ENCODE measurements at regions not wholly inside any gene's neighbourhood (a gene's known extent, or its start where the extent isn't known, plus 50 kb on each side); places are given as distances from the start of the nearest gene placed in this dataset.

DNA sequence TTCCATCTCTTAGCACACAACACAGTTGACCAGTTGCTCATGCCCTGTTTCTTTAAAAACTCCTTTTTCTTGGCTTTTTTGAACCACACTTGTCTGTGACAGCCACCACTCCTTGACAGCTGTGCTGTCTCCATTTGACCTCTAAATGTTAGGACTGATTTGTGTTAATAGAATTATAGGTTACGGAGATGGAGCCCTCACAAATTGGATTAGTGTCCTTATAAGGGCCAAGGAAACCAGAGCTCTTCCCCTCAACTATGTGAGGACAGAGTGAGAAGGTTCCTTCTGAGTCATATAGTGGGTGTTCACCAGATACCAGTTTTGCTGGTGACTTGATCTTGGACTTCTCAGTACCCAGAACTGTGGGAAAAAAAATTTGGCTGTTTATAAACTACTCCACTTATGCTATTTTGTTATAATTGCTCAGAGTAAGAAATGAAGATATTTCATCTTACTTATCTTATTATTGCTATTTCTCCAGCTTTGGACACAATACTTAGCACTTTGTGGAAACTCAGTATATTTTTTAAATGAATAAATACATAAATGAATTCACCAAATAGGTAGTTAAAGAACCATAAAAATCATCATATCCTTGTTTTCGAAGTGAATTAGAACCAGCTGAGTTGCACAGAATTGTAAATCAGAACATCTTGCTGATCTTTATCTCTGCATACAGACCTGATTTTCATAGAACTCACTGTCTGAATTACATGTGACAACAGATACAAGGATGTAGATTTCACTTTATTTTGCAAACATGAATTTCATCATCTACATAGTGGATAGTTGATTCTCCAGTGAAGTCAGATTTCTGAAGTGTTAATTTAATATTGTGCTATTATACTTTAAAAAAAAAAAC is 598.5 kb upstream of the IRAK1BP1 start:
- TF ChIP-seq TAF1 (IDR thresholded peaks at IDR 0.05; ENCODE audit: low read depth, low read length) = no peak
- no peak for TF ChIP-seq POLR2A (IDR thresholded peaks at IDR 0.05; ENCODE audit: low read depth, low read length)
- TF ChIP-seq POLR2AphosphoS5 (IDR thresholded peaks at IDR 0.05; ENCODE audit: low read depth, low read length) = no peak
- no peak for TF ChIP-seq PAX5 (IDR thresholded peaks at IDR 0.05; ENCODE audit: insufficient read depth, low read length, severe bottlenecking)
